ENCODE measurements at regions not wholly inside any gene's neighbourhood (a gene's known extent, or its start where the extent isn't known, plus 50 kb on each side); places are given as distances from the start of the nearest gene placed in this dataset.

DNA sequence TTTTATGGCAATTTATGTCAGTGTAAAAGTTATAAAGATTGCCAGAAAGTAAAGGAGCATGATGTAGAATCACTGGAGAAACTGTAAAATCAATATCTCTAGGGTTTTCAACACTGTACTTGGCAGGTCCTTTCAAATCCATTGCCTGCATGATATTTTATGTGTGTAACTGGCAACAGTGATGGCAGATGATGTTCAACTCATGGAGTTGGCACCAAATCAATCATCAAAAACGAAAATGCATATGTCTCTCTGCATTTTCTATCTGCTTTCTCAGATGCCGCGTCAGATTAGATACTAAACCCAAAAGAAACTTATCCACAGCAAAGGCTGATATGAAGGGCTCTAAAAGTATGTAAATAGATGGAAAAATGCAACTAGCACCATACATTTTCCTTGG is 1395.5 kb upstream of the PIK3C3 start:
- no peaks in the 10 kb centered on the region for H3K27me3 ChIP-seq
- WGBS, 2 donors: 66 to 85% methylated on average over 3 of the region's 3 CpGs
- no peak overlapping the region for H3K4me3 ChIP-seq
- H3K9me3 ChIP-seq: no peaks in the 10 kb centered on the region
- no peak overlapping the region for H3K27ac ChIP-seq
- H3K4me1 ChIP-seq: no peaks in the 10 kb centered on the region
- H3K36me3 ChIP-seq: no peaks in the 10 kb centered on the region
- intact Hi-C loops (cut with DNase I): no loop called here
- no peak for DNase-seq
- TF ChIP-seq POLR2A (IDR thresholded peaks at IDR 0.05): no peak
- TF ChIP-seq EP300 (IDR thresholded peaks at IDR 0.05): no peak
- TF ChIP-seq, protein P1, sequence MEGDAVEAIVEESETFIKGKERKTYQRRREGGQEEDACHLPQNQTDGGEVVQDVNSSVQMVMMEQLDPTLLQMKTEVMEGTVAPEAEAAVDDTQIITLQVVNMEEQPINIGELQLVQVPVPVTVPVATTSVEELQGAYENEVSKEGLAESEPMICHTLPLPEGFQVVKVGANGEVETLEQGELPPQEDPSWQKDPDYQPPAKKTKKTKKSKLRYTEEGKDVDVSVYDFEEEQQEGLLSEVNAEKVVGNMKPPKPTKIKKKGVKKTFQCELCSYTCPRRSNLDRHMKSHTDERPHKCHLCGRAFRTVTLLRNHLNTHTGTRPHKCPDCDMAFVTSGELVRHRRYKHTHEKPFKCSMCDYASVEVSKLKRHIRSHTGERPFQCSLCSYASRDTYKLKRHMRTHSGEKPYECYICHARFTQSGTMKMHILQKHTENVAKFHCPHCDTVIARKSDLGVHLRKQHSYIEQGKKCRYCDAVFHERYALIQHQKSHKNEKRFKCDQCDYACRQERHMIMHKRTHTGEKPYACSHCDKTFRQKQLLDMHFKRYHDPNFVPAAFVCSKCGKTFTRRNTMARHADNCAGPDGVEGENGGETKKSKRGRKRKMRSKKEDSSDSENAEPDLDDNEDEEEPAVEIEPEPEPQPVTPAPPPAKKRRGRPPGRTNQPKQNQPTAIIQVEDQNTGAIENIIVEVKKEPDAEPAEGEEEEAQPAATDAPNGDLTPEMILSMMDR (IDR thresholded peaks at IDR 0.05): no peak
- TF ChIP-seq POLR2AphosphoS5 (IDR thresholded peaks at IDR 0.05): no peak

DNA sequence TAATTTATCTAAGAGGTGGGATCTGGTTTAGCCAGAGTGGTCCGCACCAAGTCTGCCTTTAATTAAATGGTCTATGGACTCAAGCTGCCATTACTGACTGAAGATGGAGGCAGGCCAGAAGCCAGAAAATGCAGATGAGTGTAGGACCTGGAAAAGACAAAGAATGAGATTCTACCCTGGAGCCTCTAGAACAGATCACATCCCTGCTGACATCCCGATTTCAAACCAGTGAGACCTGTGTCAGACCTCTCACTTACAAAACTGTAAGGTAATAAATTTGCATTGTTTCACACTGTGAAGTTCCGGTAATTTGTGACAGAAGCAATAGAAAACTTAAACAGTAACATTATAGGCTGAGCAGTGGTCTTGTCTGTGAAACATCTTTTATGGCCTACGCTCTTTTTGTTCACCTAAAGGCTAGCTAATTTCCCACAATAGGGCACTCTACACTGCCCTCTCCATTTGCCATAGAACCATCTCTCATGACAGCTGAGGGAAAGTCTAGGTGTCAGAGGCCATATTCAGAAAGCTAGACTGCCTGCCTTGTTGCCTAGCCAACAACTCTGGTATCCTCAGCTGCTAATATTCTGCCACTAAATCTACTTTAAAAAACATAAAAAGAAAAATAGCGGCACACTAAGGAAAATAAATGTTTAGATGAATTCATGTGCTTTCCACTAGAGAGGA is 1396.2 kb upstream of the PIK3C3 start:
- Histone ChIP-seq H3K4me1 (no peaks in the 10 kb centered on the region), H3K27me3 (no peaks in the 10 kb centered on the region), H3K27ac (no peak overlapping the region), H3K36me3 (no peaks in the 10 kb centered on the region), H3K9me3 (no peaks in the 10 kb centered on the region), H3K4me3 (no peak overlapping the region)
- intact Hi-C loops (cut with DNase I): no loop called here
- WGBS, 2 donors: 88 to 92% methylated on average over 5 of the region's 5 CpGs
- no peak for TF ChIP-seq EP300 (IDR thresholded peaks at IDR 0.05)
- TF ChIP-seq POLR2AphosphoS5 (IDR thresholded peaks at IDR 0.05): no peak
- TF ChIP-seq, protein P1 (IDR thresholded peaks at IDR 0.05): no peak
- TF ChIP-seq POLR2A (IDR thresholded peaks at IDR 0.05): no peak
- no peak for DNase-seq

- Histone ChIP-seq H3K27ac (no peak overlapping the region), H3K27me3 (no peaks in the 10 kb centered on the region), H3K4me1 (no peaks in the 10 kb centered on the region), H3K9me3 (no peaks in the 10 kb centered on the region), H3K4me3 (no peak overlapping the region), H3K36me3 (no peaks in the 10 kb centered on the region)
- intact Hi-C loops (cut with DNase I): no loop called here
- DNase-seq: no peak
- 64 to 85% methylated on average over 4 of the region's 4 CpGs for WGBS, 2 donors
- TF ChIP-seq EP300 (IDR thresholded peaks at IDR 0.05): no peak
- TF ChIP-seq, protein P1 (IDR thresholded peaks at IDR 0.05): no peak
- no peak for TF ChIP-seq POLR2A (IDR thresholded peaks at IDR 0.05)
- TF ChIP-seq POLR2AphosphoS5 (IDR thresholded peaks at IDR 0.05): no peak
These were observed 1399.1 kb upstream of the PIK3C3 start for GRCh38 chr18:40555914-40556313.

DNA sequence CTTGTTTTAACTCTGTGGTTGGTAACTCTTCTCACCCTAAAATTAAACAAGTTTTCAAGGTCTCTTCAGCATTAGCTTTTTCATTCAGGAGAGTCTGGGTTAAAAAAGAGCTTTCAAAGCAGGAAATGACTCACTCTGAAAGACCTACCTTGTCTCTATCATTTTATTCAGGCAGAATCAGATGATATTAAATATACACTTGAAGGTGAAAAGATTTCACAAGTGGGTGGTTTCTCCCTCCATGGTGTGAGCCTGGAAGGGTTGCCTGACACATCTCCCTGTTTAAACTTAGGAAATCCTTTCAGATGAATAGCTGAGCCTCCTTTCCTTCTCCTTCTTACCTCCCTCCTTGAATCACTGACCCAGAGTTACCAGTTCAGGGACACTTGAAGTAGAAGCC is 1402.0 kb upstream of the PIK3C3 start:
- no peak for TF ChIP-seq EP300 (IDR thresholded peaks at IDR 0.05)
- TF ChIP-seq POLR2AphosphoS5 (IDR thresholded peaks at IDR 0.05): no peak
- TF ChIP-seq, protein P1 (IDR thresholded peaks at IDR 0.05): no peak
- TF ChIP-seq POLR2A (IDR thresholded peaks at IDR 0.05): no peak
- Histone ChIP-seq H3K36me3 (no peaks in the 10 kb centered on the region), H3K27me3 (no peaks in the 10 kb centered on the region), H3K9me3 (no peaks in the 10 kb centered on the region), H3K27ac (no peak overlapping the region), H3K4me3 (no peak overlapping the region), H3K4me1 (no peaks in the 10 kb centered on the region)
- intact Hi-C loops (cut with DNase I): no loop called here
- DNase-seq: no peak

DNA sequence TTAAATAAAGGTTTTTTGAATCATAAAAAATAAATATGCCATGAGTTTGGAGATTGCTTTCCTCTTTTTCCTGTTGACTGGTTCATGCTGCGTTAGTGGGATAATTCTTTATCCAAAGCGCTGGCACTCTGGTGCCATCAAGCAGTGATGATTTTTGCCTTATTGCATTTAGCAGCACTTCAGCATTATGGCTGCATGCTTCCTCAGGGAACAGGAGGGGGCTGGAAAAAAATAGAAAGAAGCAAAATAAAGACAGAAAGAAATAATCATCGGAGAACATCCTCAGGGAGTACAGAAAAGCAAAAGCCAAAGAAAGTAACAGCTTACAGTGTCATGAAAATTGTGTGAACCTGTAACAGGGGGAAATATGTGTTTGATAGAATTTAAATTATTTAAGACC is 1408.2 kb upstream of the PIK3C3 start:
- peaks cover 0 to 2% (median 0%) of the 10 kb centered on the region in 4 donors for H3K4me1 ChIP-seq
- no peaks in the 10 kb centered on the region for H3K27me3 ChIP-seq
- no peak for DNase-seq
- no peak overlapping the region for H3K4me3 ChIP-seq
- intact Hi-C loops (cut with DNase I): no loop called here
- 91 to 95% methylated on average over 3 of the region's 3 CpGs for WGBS, 2 donors
- no peaks in the 10 kb centered on the region for H3K36me3 ChIP-seq
- TF ChIP-seq EP300 (IDR thresholded peaks at IDR 0.05): no peak
- TF ChIP-seq, protein P1 (IDR thresholded peaks at IDR 0.05): no peak
- no peak for TF ChIP-seq POLR2A (IDR thresholded peaks at IDR 0.05)
- TF ChIP-seq POLR2AphosphoS5 (IDR thresholded peaks at IDR 0.05): no peak
- H3K27ac ChIP-seq: no peak overlapping the region
- no peaks in the 10 kb centered on the region for H3K9me3 ChIP-seq

Measured in sigmoid colon (tissue), 6 donors.